OCI-LY1 (cell line): ENCODE measurements at regions not wholly inside any gene's neighbourhood (a gene's known extent, or its start where the extent isn't known, plus 50 kb on each side); places are given as distances from the start of the nearest gene placed in this dataset.

ENCODE experiments used
- EZH2 ChIP-seq: fragments of 200-600 bp; sonication (generic), shearing (Covaris generic); IDR thresholded peaks from 2 replicates; pipeline ENCODE4 v1.8.0; 2017; ENCODE audit warnings: borderline replicate concordance, mixed run types, mild to moderate bottlenecking, antibody characterized with exemption, low read length, moderate library complexity, mixed read lengths
- TF ChIP-seq, protein P1 (sequence below): fragments of 200-600 bp; sonication (generic), shearing (Covaris generic); IDR thresholded peaks from 2 replicates; pipeline ENCODE4 v1.5.1; 2017; ENCODE audit warnings: mild to moderate bottlenecking, antibody characterized with exemption, low read length, moderate library complexity, mixed read lengths

DNA sequence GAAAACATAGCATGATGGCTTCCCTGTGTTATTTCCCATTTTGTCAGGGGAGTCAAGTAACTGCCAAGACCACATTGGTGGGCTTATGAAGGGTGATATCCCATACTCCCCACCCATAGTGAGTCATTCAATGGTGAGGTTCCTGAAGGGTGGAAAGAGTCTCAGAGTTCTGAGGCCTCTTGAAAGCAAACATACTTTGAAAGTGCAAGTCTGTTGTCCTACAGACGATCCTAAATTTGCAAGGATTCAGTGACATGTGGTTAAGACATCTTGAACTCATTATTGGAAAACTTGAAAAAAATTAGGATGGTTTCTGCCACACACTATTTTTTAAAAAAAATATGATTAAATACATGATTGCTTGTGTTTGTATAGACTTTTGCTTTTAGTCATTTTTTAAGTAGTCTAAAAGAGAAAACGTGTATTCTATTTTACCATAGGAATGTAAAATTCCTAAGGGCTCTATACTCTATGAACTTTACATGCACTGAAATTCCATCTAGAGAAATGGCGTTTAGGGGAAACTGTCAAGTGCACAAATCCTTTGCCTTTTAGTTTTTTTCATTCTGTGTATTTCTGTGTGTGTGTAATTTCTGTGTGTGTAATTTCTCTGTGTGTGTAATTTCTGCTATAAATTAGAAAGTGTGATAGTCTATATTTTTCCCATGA is 225.5 kb upstream of the ADAMTS5 start:
- TF ChIP-seq EZH2 = no peak
- TF ChIP-seq, protein P1, sequence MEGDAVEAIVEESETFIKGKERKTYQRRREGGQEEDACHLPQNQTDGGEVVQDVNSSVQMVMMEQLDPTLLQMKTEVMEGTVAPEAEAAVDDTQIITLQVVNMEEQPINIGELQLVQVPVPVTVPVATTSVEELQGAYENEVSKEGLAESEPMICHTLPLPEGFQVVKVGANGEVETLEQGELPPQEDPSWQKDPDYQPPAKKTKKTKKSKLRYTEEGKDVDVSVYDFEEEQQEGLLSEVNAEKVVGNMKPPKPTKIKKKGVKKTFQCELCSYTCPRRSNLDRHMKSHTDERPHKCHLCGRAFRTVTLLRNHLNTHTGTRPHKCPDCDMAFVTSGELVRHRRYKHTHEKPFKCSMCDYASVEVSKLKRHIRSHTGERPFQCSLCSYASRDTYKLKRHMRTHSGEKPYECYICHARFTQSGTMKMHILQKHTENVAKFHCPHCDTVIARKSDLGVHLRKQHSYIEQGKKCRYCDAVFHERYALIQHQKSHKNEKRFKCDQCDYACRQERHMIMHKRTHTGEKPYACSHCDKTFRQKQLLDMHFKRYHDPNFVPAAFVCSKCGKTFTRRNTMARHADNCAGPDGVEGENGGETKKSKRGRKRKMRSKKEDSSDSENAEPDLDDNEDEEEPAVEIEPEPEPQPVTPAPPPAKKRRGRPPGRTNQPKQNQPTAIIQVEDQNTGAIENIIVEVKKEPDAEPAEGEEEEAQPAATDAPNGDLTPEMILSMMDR = no peak
